Upper lobe of left lung (tissue), 6 donors: ENCODE measurements at regions not wholly inside any gene's neighbourhood (a gene's known extent, or its start where the extent isn't known, plus 50 kb on each side); places are given as distances from the start of the nearest gene placed in this dataset.

ENCODE experiments used
- ATAC-seq, 2 donors: fragments of 200-7000 bp; cut with Tn5 transposase; one replicate each; pipeline ENCODE4 v1.9.1; 2022; ENCODE audit warnings: mild to moderate bottlenecking in 2 of 2, moderate library complexity in 2 of 2; ENCODE audit not compliant: low FRiP score in 2 of 2
- DNase-seq, 2 donors: peaks; one replicate each; pipeline ENCODE4 v3.0.0-alpha.2; 2019 to 2020
- H3K27ac ChIP-seq, 4 donors: fragments of 200-600 bp; sonication (generic); one replicate each; pipeline ENCODE4 v1.5.1; 2016 to 2019
- H3K27me3 ChIP-seq, 4 donors: fragments of 200-600 bp; sonication (generic); one replicate each; pipeline ENCODE4 v1.5.1; 2017 to 2019
- H3K36me3 ChIP-seq, 4 donors: fragments of 200-600 bp; sonication (generic); one replicate each; pipeline ENCODE4 v1.5.1; 2016 to 2019
- H3K4me1 ChIP-seq, 4 donors: fragments of 200-600 bp; sonication (generic); one replicate each; pipeline ENCODE4 v1.5.1; 2018 to 2019
- H3K4me3 ChIP-seq, 4 donors: fragments of 200-600 bp; sonication (generic); one replicate each; pipeline ENCODE4 v1.5.1; 2017 to 2019; ENCODE audit warnings: mild to moderate bottlenecking in 2 of 4, moderate library complexity in 1 of 4
- H3K9me3 ChIP-seq, 4 donors: fragments of 200-600 bp; sonication (generic); one replicate each; pipeline ENCODE4 v1.5.1; 2018 to 2019
- CTCF ChIP-seq, 6 experiments: fragments of 450-650 bp in 4 of 6; fragments of 200-600 bp in 2 of 6; sonication (generic) in 2 of 6; IDR thresholded peaks; one replicate each; pipeline ENCODE4 v1.5.1; 2016 to 2019; ENCODE audit warnings: antibody characterized with exemption in 6 of 6
- EP300 ChIP-seq, 4 donors: sonication (generic); formaldehyde crosslinking; IDR thresholded peaks; one replicate each; pipeline ENCODE4 v1.5.1; 2017; ENCODE audit warnings: antibody characterized with exemption in 4 of 4, control low read depth in 2 of 4
- POLR2A ChIP-seq, 4 donors: fragments of 450-650 bp; IDR thresholded peaks; one replicate each; pipeline ENCODE4 v1.5.1; 2016 to 2017; ENCODE audit warnings: antibody characterized with exemption in 4 of 4, mild to moderate bottlenecking in 2 of 4
- POLR2AphosphoS5 ChIP-seq, 2 donors: sonication (generic); formaldehyde crosslinking; IDR thresholded peaks; one replicate each; pipeline ENCODE4 v1.5.1; 2017; ENCODE audit warnings: antibody characterized with exemption in 2 of 2
- WGBS, 2 donors: methylation state at CpG; one replicate each; pipeline ENCODE4 v1.1.5; 2017 to 2018; 5-methylcytosine and 5-hydroxymethylcytosine counted together
- small RNA-seq, 4 donors: library from RNA; depleted of rRNA; stranded (forward); fragments of <200 nt; gene quantifications; one replicate each; pipeline ENCODE3, GENCODE V24; 2016
- donor health status: DM: no; HTN: no; CAD: no; lungs with moderate emphysema.
- donor health status: DM: no; HTN: yes; CAD: no; lungs with severe emphysema.

- Histone ChIP-seq H3K36me3 (no peaks in the 10 kb centered on the region), H3K4me3 (no peak overlapping the region), H3K27ac (no peak overlapping the region), H3K9me3 (no peaks in the 10 kb centered on the region), H3K27me3 (no peaks in the 10 kb centered on the region), H3K4me1 (no peaks in the 10 kb centered on the region)
- ATAC-seq (no peak), DNase-seq (no peak)
- no peak for TF ChIP-seq EP300 (IDR thresholded peaks at IDR 0.05)
- TF ChIP-seq POLR2AphosphoS5 (IDR thresholded peaks at IDR 0.05), result no peak
- no peak for TF ChIP-seq POLR2A (IDR thresholded peaks at IDR 0.05)
- no peak for TF ChIP-seq CTCF (IDR thresholded peaks at IDR 0.05)
- WGBS, 2 donors, result 73 to 93% methylated on average over 2 of the region's 2 CpGs
Observed at GRCh38 chr11:43261775-43262174, 50.0 kb upstream of the API5 start.

Small RNA genes in the stretch of these regions (small RNA-seq; reads per million reads assigned to genes)
- gene AC021006.3, result 0 reads per million in 4 donors
- gene AC109810.1, result 0 reads per million in 4 donors
